GM12873 (cell line): ENCODE measurements at regions not wholly inside any gene's neighbourhood (a gene's known extent, or its start where the extent isn't known, plus 50 kb on each side); places are given as distances from the start of the nearest gene placed in this dataset.

Experiments
- CTCF ChIP-seq: IDR thresholded peaks from 2 replicates; pipeline ENCODE4 v1.5.1; 2012; ENCODE audit warnings: low read depth, mild to moderate bottlenecking, moderate library complexity, low read length, control low read depth; ENCODE audit not compliant: insufficient read depth; ENCODE audit errors: missing control alignments

- TF ChIP-seq CTCF = no peak
These were observed 140.4 kb downstream of the ZNF518B start for GRCh38 chr4:10316851-10317250.

GRCh38 chr4:10315638-10316037, 141.6 kb downstream of the ZNF518B start:
- no peak for TF ChIP-seq CTCF

- TF ChIP-seq CTCF = no peak
These were observed 144.7 kb downstream of the ZNF518B start for GRCh38 chr4:10312568-10312967.

DNA sequence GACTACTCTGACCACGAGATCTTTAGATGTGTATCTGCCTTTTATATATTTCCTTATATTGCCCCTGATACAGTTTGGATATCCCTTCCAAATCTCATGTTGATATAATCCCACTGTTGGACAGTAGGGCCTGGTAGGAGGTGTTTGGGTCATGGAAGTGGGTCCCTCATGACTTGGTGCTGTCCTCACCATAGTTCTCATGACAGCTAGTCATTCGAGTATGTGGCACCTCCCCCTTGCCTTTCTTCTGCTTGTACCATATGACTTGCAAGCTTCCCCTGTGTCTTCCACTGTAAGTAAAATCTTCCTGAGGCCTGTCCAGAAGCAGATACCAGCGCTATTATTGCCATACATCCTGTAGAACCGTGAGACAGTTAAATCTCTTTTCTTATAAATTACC, 145.3 kb downstream of the ZNF518B start:
- no peak for TF ChIP-seq CTCF

DNA sequence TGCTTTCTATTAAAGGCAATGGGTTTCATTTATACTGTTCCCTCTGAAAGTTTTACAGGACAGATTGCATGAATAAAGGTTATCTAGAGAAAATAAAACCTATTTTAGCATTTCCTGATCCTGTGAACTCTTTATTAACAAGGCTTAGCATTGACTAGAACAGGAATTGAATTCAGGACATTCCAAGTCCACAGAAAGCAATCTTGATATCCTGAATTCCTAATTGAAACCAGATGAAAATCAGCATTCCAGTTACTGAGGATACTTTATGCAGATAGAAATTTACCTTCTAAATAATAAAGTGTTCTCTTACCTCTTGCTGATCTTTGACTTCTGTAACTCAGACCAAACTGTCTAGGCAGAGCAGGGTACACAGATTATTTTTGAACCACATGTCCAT, 151.4 kb downstream of the ZNF518B start:
- no peak for TF ChIP-seq CTCF

DNA sequence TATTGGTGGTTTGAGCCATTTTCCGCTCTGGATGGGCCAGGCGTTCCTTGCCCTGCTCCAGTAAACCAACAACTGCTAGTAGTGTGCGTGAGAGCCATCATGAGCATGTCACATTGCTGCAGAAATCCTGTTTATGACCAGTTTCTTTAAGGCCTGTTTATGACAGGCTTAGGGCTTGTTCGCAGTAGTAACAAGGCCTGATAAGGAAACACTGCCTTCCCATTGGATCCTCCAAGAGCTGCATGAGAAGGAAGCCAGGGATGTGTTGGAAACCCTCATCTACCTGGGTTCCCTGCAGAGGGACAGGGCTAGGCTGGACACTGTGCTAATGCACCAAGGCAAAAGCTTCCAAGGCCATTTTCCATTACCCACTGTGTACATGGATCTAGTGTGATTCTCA, 153.9 kb downstream of the ZNF518B start:
- TF ChIP-seq CTCF = no peak

GRCh38 chr4:10302096-10302495, 155.1 kb downstream of the ZNF518B start:
- no peak for TF ChIP-seq CTCF
